ENCODE measurements at regions not wholly inside any gene's neighbourhood (a gene's known extent, or its start where the extent isn't known, plus 50 kb on each side); places are given as distances from the start of the nearest gene placed in this dataset.

DNA sequence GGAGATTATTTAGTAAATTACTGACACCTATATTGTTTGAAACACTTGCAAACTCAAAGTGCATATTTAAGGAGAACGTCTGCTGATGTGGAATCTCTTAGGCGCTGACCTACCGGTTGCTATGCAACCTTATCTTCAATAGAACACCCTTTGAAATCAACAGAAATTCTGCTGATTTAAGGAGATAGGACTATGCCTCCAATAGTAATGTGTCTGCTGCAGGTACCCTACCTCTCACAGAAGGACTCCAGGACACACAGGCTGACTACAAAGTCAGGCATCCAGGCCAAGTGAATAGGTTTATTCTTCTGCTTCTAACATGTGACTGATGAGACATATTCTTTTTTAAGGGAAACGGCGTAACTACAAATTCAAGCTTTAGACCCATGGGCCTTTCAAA, 311.7 kb downstream of the CBLN4 start:
- Histone ChIP-seq H3K27me3 (ENCODE audit: insufficient read depth, low read length) (no peaks in the 10 kb centered on the region), H2BK12ac (ENCODE audit: insufficient read length, low read depth, low read length) (no peak overlapping the region), H2BK20ac (ENCODE audit: low read depth, low read length, poor library complexity, severe bottlenecking) (no peak overlapping the region), H3K79me2 (ENCODE audit: insufficient read depth, low read length) (no peaks in the 10 kb centered on the region), H3K4me2 (ENCODE audit: insufficient read depth, insufficient read length, low read length) (no peak overlapping the region), H3T11ph (ENCODE audit: low read length) (no peak overlapping the region), H3K23me2 (ENCODE audit: insufficient read length, low read depth, low read length, poor library complexity, severe bottlenecking) (no peaks in the 10 kb centered on the region), H2BK5ac (ENCODE audit: insufficient read length, low read length) (no peak overlapping the region), H3K23ac (ENCODE audit: insufficient read length, low read depth, low read length) (no peak overlapping the region), H4K91ac (ENCODE audit: insufficient read length, low read depth, low read length) (no peak overlapping the region), H3K18ac (ENCODE audit: insufficient read length, low read depth, low read length) (no peak overlapping the region), H4K5ac (ENCODE audit: insufficient read length, low read depth, low read length) (no peak overlapping the region), H4K8ac (replicated peaks; ENCODE audit: insufficient read length, low read depth, low read length) (no peak overlapping the region), H2BK15ac (ENCODE audit: low read depth, low read length) (no peak overlapping the region), H2AK5ac (ENCODE audit: insufficient read length, low read length) (no peak overlapping the region), H2AFZ (ENCODE audit: low read length) (no peak overlapping the region), H3K4ac (ENCODE audit: low read depth, low read length) (no peak overlapping the region), H3K27ac (ENCODE audit: insufficient read length, low read depth, low read length) (no peak overlapping the region), H3K79me1 (ENCODE audit: insufficient read depth, low read depth, low read length, poor library complexity, severe bottlenecking) (no peaks in the 10 kb centered on the region), H4K20me1 (ENCODE audit: control insufficient read depth, insufficient read depth, insufficient read length) (no peaks in the 10 kb centered on the region), H2BK120ac (ENCODE audit: low read depth, low read length, poor library complexity, severe bottlenecking) (no peak overlapping the region), H3K9ac (ENCODE audit: extremely low read depth, insufficient read length, low read length) (no peak overlapping the region), H3K56ac (ENCODE audit: insufficient read length, low read depth, low read length) (no peak overlapping the region), H3K4me1 (ENCODE audit: insufficient read depth, low read length) (no peaks in the 10 kb centered on the region), H3K14ac (ENCODE audit: insufficient read depth, low read length) (no peak overlapping the region), H3K9me3 (ENCODE audit: control insufficient read depth, low read depth, low read length) (no peaks in the 10 kb centered on the region)
- Mint-ChIP-seq H3K9me3 (no peaks in the 10 kb centered on the region), H3K4me3 (no peak overlapping the region), H3K27ac (no peak overlapping the region), H3K4me1 (no peaks in the 10 kb centered on the region), H3K36me3 (ENCODE audit: insufficient read depth in 1 of 3, low read depth in 3 of 3) (no peaks in the 10 kb centered on the region), H3K27me3 (ENCODE audit: low read depth) (no peaks in the 10 kb centered on the region)
- TF ChIP-seq, protein P1, sequence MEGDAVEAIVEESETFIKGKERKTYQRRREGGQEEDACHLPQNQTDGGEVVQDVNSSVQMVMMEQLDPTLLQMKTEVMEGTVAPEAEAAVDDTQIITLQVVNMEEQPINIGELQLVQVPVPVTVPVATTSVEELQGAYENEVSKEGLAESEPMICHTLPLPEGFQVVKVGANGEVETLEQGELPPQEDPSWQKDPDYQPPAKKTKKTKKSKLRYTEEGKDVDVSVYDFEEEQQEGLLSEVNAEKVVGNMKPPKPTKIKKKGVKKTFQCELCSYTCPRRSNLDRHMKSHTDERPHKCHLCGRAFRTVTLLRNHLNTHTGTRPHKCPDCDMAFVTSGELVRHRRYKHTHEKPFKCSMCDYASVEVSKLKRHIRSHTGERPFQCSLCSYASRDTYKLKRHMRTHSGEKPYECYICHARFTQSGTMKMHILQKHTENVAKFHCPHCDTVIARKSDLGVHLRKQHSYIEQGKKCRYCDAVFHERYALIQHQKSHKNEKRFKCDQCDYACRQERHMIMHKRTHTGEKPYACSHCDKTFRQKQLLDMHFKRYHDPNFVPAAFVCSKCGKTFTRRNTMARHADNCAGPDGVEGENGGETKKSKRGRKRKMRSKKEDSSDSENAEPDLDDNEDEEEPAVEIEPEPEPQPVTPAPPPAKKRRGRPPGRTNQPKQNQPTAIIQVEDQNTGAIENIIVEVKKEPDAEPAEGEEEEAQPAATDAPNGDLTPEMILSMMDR (conservative IDR thresholded peaks at IDR 0.05) = no peak
- no peak for DNase-seq
- WGBS (ENCODE audit: extremely low coverage, insufficient read length, low lambda C conversion rate) = no CpG with 5 or more reads among the region's 5 CpGs

Measured in H9 (cell line).